Omental fat pad (tissue), 3 donors: ENCODE measurements at regions not wholly inside any gene's neighbourhood (a gene's known extent, or its start where the extent isn't known, plus 50 kb on each side); places are given as distances from the start of the nearest gene placed in this dataset.

Experiments
- ATAC-seq: fragments of 150-250 bp; one replicate; pipeline ENCODE4 v1.9.1; 2016; ENCODE audit warnings: mild to moderate bottlenecking, moderate library complexity; ENCODE audit not compliant: low FRiP score
- DNase-seq: peaks from one replicate; pipeline ENCODE4 v3.0.0-alpha.2; 2019; ENCODE audit warnings: low spot score
- CTCF ChIP-seq, 3 donors: fragments of 450-650 bp; IDR thresholded peaks; one replicate each; pipeline ENCODE4 v1.5.1; 2016 to 2017; ENCODE audit warnings: antibody characterized with exemption in 3 of 3, mild to moderate bottlenecking in 3 of 3, moderate library complexity in 2 of 3

- no peak for TF ChIP-seq CTCF (IDR thresholded peaks at IDR 0.05)
- no peak for DNase-seq
- no peak for ATAC-seq
Measured at GRCh38 chr3:170716172-170716805, 130.4 kb upstream of the SLC7A14 start.

- no peak for TF ChIP-seq CTCF (IDR thresholded peaks at IDR 0.05)
- no peak for ATAC-seq
- DNase-seq, result no peak
Measured at GRCh38 chr3:170714562-170715535, 129.0 kb upstream of the SLC7A14 start.

GRCh38 chr3:170714122-170714521 is 128.2 kb upstream of the SLC7A14 start:
- no peak for TF ChIP-seq CTCF (IDR thresholded peaks at IDR 0.05)
- DNase-seq (no peak), ATAC-seq (no peak)

- TF ChIP-seq CTCF (IDR thresholded peaks at IDR 0.05), result no peak
- ATAC-seq (no peak), DNase-seq (no peak)
Measured at GRCh38 chr3:170713653-170714052, 127.8 kb upstream of the SLC7A14 start.

GRCh38 chr3:170712798-170713197 is 126.9 kb upstream of the SLC7A14 start:
- TF ChIP-seq CTCF (IDR thresholded peaks at IDR 0.05), result no peak
- DNase-seq (no peak), ATAC-seq (no peak)

GRCh38 chr3:170712336-170712735 is 126.5 kb upstream of the SLC7A14 start:
- no peak for TF ChIP-seq CTCF (IDR thresholded peaks at IDR 0.05)
- ATAC-seq (no peak), DNase-seq (no peak)
